ENCODE measurements at regions not wholly inside any gene's neighbourhood (a gene's known extent, or its start where the extent isn't known, plus 50 kb on each side); places are given as distances from the start of the nearest gene placed in this dataset.
A peak's percentile ranks its signal among the peaks of the same experiment; 100 is the strongest.
"Not testable (repeated sequence)": the region's sequence is repeated elsewhere in the genome, so short reads cannot be mapped to it uniquely, and the experiment has no call there.

- not testable (repeated sequence) for H3K27ac ChIP-seq (ENCODE audit: low read depth, low read length); H3K9ac ChIP-seq (ENCODE audit: low read length in 5 of 5); H3K27me3 ChIP-seq (ENCODE audit: control insufficient read depth in 5 of 5, insufficient read depth in 4 of 5, low read length in 5 of 5); H3K9me3 ChIP-seq (ENCODE audit: control insufficient read depth in 5 of 5, low read length in 5 of 5); H3K4me3 ChIP-seq (ENCODE audit: low read depth in 1 of 5, low read length in 5 of 5); H3K36me3 ChIP-seq (ENCODE audit: control insufficient read depth in 5 of 5, insufficient read depth in 5 of 5, low read length in 5 of 5)
- peaks cover 0 to 11% (median 0%) of the 10 kb centered on the region in 5 donors for H3K4me1 ChIP-seq (ENCODE audit: control insufficient read depth in 5 of 5, insufficient read depth in 5 of 5, low read length in 5 of 5)
These were observed 49.9 kb upstream of the MSMB start for GRCh38 chr10:46095943-46096342.

GRCh38 chr10:46096446-46096845 lies 50.4 kb upstream of the MSMB start:
- peaks cover 0 to 9% (median 0%) of the 10 kb centered on the region in 5 donors for H3K27me3 ChIP-seq (ENCODE audit: control insufficient read depth in 5 of 5, insufficient read depth in 4 of 5, low read length in 5 of 5)
- no peak overlapping the region for H3K4me3 ChIP-seq (ENCODE audit: low read depth in 1 of 5, low read length in 5 of 5)
- H3K9ac ChIP-seq (ENCODE audit: low read length in 5 of 5), result no peak overlapping the region
- no peaks in the 10 kb centered on the region for H3K36me3 ChIP-seq (ENCODE audit: control insufficient read depth in 5 of 5, insufficient read depth in 5 of 5, low read length in 5 of 5)
- no peak overlapping the region for H3K27ac ChIP-seq (ENCODE audit: low read depth, low read length)
- H3K9me3 ChIP-seq (ENCODE audit: control insufficient read depth in 5 of 5, low read length in 5 of 5), result peaks cover 0 to 4% (median 0%) of the 10 kb centered on the region in 5 donors
- peaks cover 0 to 11% (median 0%) of the 10 kb centered on the region in 5 donors for H3K4me1 ChIP-seq (ENCODE audit: control insufficient read depth in 5 of 5, insufficient read depth in 5 of 5, low read length in 5 of 5)

GRCh38 chr10:46096909-46097575 lies 51.0 kb upstream of the MSMB start:
- Histone ChIP-seq H3K36me3 (ENCODE audit: control insufficient read depth in 5 of 5, insufficient read depth in 5 of 5, low read length in 5 of 5) (no peaks in the 10 kb centered on the region), H3K4me3 (ENCODE audit: low read depth in 1 of 5, low read length in 5 of 5) (no peak overlapping the region), H3K9me3 (ENCODE audit: control insufficient read depth in 5 of 5, low read length in 5 of 5) (peaks cover 0 to 4% (median 0%) of the 10 kb centered on the region in 5 donors), H3K9ac (ENCODE audit: low read length in 5 of 5) (no peak overlapping the region), H3K27me3 (ENCODE audit: control insufficient read depth in 5 of 5, insufficient read depth in 4 of 5, low read length in 5 of 5) (peaks cover 0 to 9% (median 0%) of the 10 kb centered on the region in 5 donors), H3K4me1 (ENCODE audit: control insufficient read depth in 5 of 5, insufficient read depth in 5 of 5, low read length in 5 of 5) (peaks cover 0 to 11% (median 0%) of the 10 kb centered on the region in 5 donors), H3K27ac (ENCODE audit: low read depth, low read length) (no peak overlapping the region)

GRCh38 chr10:46097576-46098317 lies 51.7 kb upstream of the MSMB start:
- no peaks in the 10 kb centered on the region for H3K36me3 ChIP-seq (ENCODE audit: control insufficient read depth in 5 of 5, insufficient read depth in 5 of 5, low read length in 5 of 5)
- no peak overlapping the region for H3K4me3 ChIP-seq (ENCODE audit: low read depth in 1 of 5, low read length in 5 of 5)
- no peak overlapping the region for H3K27ac ChIP-seq (ENCODE audit: low read depth, low read length)
- peaks cover 0 to 11% (median 0%) of the 10 kb centered on the region in 5 donors for H3K4me1 ChIP-seq (ENCODE audit: control insufficient read depth in 5 of 5, insufficient read depth in 5 of 5, low read length in 5 of 5)
- peaks cover 0 to 9% (median 0%) of the 10 kb centered on the region in 5 donors for H3K27me3 ChIP-seq (ENCODE audit: control insufficient read depth in 5 of 5, insufficient read depth in 4 of 5, low read length in 5 of 5)
- peaks cover 0 to 4% (median 0%) of the 10 kb centered on the region in 5 donors for H3K9me3 ChIP-seq (ENCODE audit: control insufficient read depth in 5 of 5, low read length in 5 of 5)
- no peak overlapping the region for H3K9ac ChIP-seq (ENCODE audit: low read length in 5 of 5)

- no peak overlapping the region for H3K27ac ChIP-seq (ENCODE audit: low read depth, low read length)
- peaks cover 0 to 4% (median 0%) of the 10 kb centered on the region in 5 donors for H3K27me3 ChIP-seq (ENCODE audit: control insufficient read depth in 5 of 5, insufficient read depth in 4 of 5, low read length in 5 of 5)
- no peaks in the 10 kb centered on the region for H3K36me3 ChIP-seq (ENCODE audit: control insufficient read depth in 5 of 5, insufficient read depth in 5 of 5, low read length in 5 of 5)
- H3K9me3 ChIP-seq (ENCODE audit: control insufficient read depth in 5 of 5, low read length in 5 of 5), result peaks cover 0 to 4% (median 0%) of the 10 kb centered on the region in 5 donors
- peaks cover 0 to 11% (median 0%) of the 10 kb centered on the region in 5 donors for H3K4me1 ChIP-seq (ENCODE audit: control insufficient read depth in 5 of 5, insufficient read depth in 5 of 5, low read length in 5 of 5)
- no peak overlapping the region for H3K4me3 ChIP-seq (ENCODE audit: low read depth in 1 of 5, low read length in 5 of 5)
- no peak overlapping the region for H3K9ac ChIP-seq (ENCODE audit: low read length in 5 of 5)
These were observed 52.3 kb upstream of the MSMB start for GRCh38 chr10:46098386-46098785.

GRCh38 chr10:46098925-46099324 lies 52.9 kb upstream of the MSMB start:
- not testable (repeated sequence) for H3K9ac ChIP-seq (ENCODE audit: low read length in 5 of 5); H3K27ac ChIP-seq (ENCODE audit: low read depth, low read length); H3K9me3 ChIP-seq (ENCODE audit: control insufficient read depth in 5 of 5, low read length in 5 of 5); H3K36me3 ChIP-seq (ENCODE audit: control insufficient read depth in 5 of 5, insufficient read depth in 5 of 5, low read length in 5 of 5); H3K27me3 ChIP-seq (ENCODE audit: control insufficient read depth in 5 of 5, insufficient read depth in 4 of 5, low read length in 5 of 5); H3K4me3 ChIP-seq (ENCODE audit: low read depth in 1 of 5, low read length in 5 of 5)
- H3K4me1 ChIP-seq (ENCODE audit: control insufficient read depth in 5 of 5, insufficient read depth in 5 of 5, low read length in 5 of 5), result peaks cover 0 to 11% (median 0%) of the 10 kb centered on the region in 5 donors

GRCh38 chr10:46104071-46104585 lies 58.1 kb upstream of the MSMB start:
- Histone ChIP-seq H3K4me3 (ENCODE audit: low read depth in 1 of 5, low read length in 5 of 5) (no peak overlapping the region), H3K4me1 (ENCODE audit: control insufficient read depth in 5 of 5, insufficient read depth in 5 of 5, low read length in 5 of 5) (peaks cover 3 to 17% (median 13%) of the 10 kb centered on the region in 5 donors), H3K27me3 (ENCODE audit: control insufficient read depth in 5 of 5, insufficient read depth in 4 of 5, low read length in 5 of 5) (peaks cover 0 to 3% (median 0%) of the 10 kb centered on the region in 5 donors), H3K27ac (ENCODE audit: low read depth, low read length) (no peak overlapping the region), H3K36me3 (ENCODE audit: control insufficient read depth in 5 of 5, insufficient read depth in 5 of 5, low read length in 5 of 5) (no peaks in the 10 kb centered on the region), H3K9ac (ENCODE audit: low read length in 5 of 5) (no peak overlapping the region), H3K9me3 (ENCODE audit: control insufficient read depth in 5 of 5, low read length in 5 of 5) (peaks cover 0 to under 1% (median 0%) of the 10 kb centered on the region in 5 donors)

GRCh38 chr10:46105416-46105815 lies 59.3 kb upstream of the MSMB start:
- H3K27me3 ChIP-seq (ENCODE audit: control insufficient read depth in 5 of 5, insufficient read depth in 4 of 5, low read length in 5 of 5); H3K9ac ChIP-seq (ENCODE audit: low read length in 5 of 5); H3K9me3 ChIP-seq (ENCODE audit: control insufficient read depth in 5 of 5, low read length in 5 of 5); H3K27ac ChIP-seq (ENCODE audit: low read depth, low read length); H3K36me3 ChIP-seq (ENCODE audit: control insufficient read depth in 5 of 5, insufficient read depth in 5 of 5, low read length in 5 of 5): not testable (repeated sequence)
- Histone ChIP-seq H3K4me3 (ENCODE audit: low read depth in 1 of 5, low read length in 5 of 5) (peak overlapping the region in 2 of 5 donors; percentile 13 to 80), H3K4me1 (ENCODE audit: control insufficient read depth in 5 of 5, insufficient read depth in 5 of 5, low read length in 5 of 5) (peaks cover 3 to 17% (median 13%) of the 10 kb centered on the region in 5 donors)

GRCh38 chr10:46105856-46106409 lies 59.9 kb upstream of the MSMB start:
- not testable (repeated sequence) for H3K9me3 ChIP-seq (ENCODE audit: control insufficient read depth in 5 of 5, low read length in 5 of 5); H3K36me3 ChIP-seq (ENCODE audit: control insufficient read depth in 5 of 5, insufficient read depth in 5 of 5, low read length in 5 of 5); H3K27ac ChIP-seq (ENCODE audit: low read depth, low read length); H3K27me3 ChIP-seq (ENCODE audit: control insufficient read depth in 5 of 5, insufficient read depth in 4 of 5, low read length in 5 of 5)
- peaks cover 3 to 17% (median 13%) of the 10 kb centered on the region in 5 donors for H3K4me1 ChIP-seq (ENCODE audit: control insufficient read depth in 5 of 5, insufficient read depth in 5 of 5, low read length in 5 of 5)
- peak overlapping the region; percentile 13 to 80 (median 67) for H3K4me3 ChIP-seq (ENCODE audit: low read depth in 1 of 5, low read length in 5 of 5)
- peak overlapping the region in 2 of 5 donors; percentile 46 to 71 for H3K9ac ChIP-seq (ENCODE audit: low read length in 5 of 5)
